GM23338 (cell line): ENCODE measurements at regions not wholly inside any gene's neighbourhood (a gene's known extent, or its start where the extent isn't known, plus 50 kb on each side); places are given as distances from the start of the nearest gene placed in this dataset.

ENCODE experiments used
- ATAC-seq: fragments of 200-7000 bp; cut with Tn5 transposase; 3 replicates; pipeline ENCODE4 v1.9.1; 2020
- DNase-seq: peaks from one replicate; pipeline ENCODE4 v3.0.0-alpha.2; 2015; ENCODE audit warnings: low spot score
- H2AFZ ChIP-seq: fragments of 200-600 bp; sonication (generic); 2 replicates; pipeline ENCODE4 v1.8.0; 2016; ENCODE audit warnings: antibody characterized with exemption, mild to moderate bottlenecking, moderate library complexity
- H3F3A ChIP-seq: fragments of 200-600 bp; sonication (generic); replicated peaks from 2 replicates; pipeline ENCODE4 v1.8.0; 2017; ENCODE audit warnings: antibody characterized with exemption, mixed run types, low read depth
- H3K27ac ChIP-seq: fragments of 200-600 bp; sonication (generic); 2 replicates; pipeline ENCODE4 v1.6.1; 2016; ENCODE audit warnings: low read depth
- H3K27me3 ChIP-seq: fragments of 200-600 bp; sonication (generic); 2 replicates; pipeline ENCODE4 v1.8.0; 2016; ENCODE audit warnings: mild to moderate bottlenecking, mixed run types, moderate library complexity; ENCODE audit not compliant: insufficient read depth
- H3K36me3 ChIP-seq: fragments of 200-600 bp; sonication (generic); 2 replicates; pipeline ENCODE4 v1.8.0; 2016; ENCODE audit warnings: mild to moderate bottlenecking; ENCODE audit not compliant: insufficient read depth
- H3K4me1 ChIP-seq: fragments of 200-600 bp; sonication (generic); 2 replicates; pipeline ENCODE4 v1.8.0; 2016; ENCODE audit warnings: mild to moderate bottlenecking, moderate library complexity; ENCODE audit not compliant: insufficient read depth
- H3K4me2 ChIP-seq: fragments of 200-600 bp; sonication (generic); 2 replicates; pipeline ENCODE4 v1.7.1; 2017; ENCODE audit warnings: mixed run types
- H3K4me3 ChIP-seq: fragments of 200-600 bp; sonication (generic); 2 replicates; pipeline ENCODE4 v1.6.1; 2016; ENCODE audit warnings: mixed run types
- H3K79me2 ChIP-seq: fragments of 200-600 bp; sonication (generic); replicated peaks from 2 replicates; pipeline ENCODE4 v1.8.0; 2017; ENCODE audit warnings: mild to moderate bottlenecking; ENCODE audit not compliant: insufficient read depth
- H3K9me2 ChIP-seq: fragments of 200-600 bp; sonication (generic); 2 replicates; pipeline ENCODE4 v1.8.0; 2017; ENCODE audit not compliant: insufficient read depth
- H4K20me1 ChIP-seq: fragments of 200-600 bp; sonication (generic); replicated peaks from 2 replicates; pipeline ENCODE4 v1.8.0; 2017; ENCODE audit warnings: mild to moderate bottlenecking; ENCODE audit not compliant: insufficient read depth
- H3K27ac Mint-ChIP-seq: 2 replicates; pipeline ENCODE4 v1.8.0; 2020; ENCODE audit warnings: inconsistent platforms, mild to moderate bottlenecking, moderate library complexity, mixed read lengths
- H3K27me3 Mint-ChIP-seq: 3 replicates; pipeline ENCODE4 v1.8.0; 2022; ENCODE audit warnings: low read depth, mild to moderate bottlenecking, moderate library complexity, mixed read lengths, inconsistent platforms; ENCODE audit not compliant: insufficient read depth, poor library complexity
- H3K36me3 Mint-ChIP-seq: 3 replicates; pipeline ENCODE4 v1.8.0; 2021; ENCODE audit warnings: low read depth, mild to moderate bottlenecking, inconsistent platforms, moderate library complexity, mixed read lengths
- H3K4me1 Mint-ChIP-seq: 3 replicates; pipeline ENCODE4 v1.8.0; 2020; ENCODE audit warnings: mild to moderate bottlenecking, inconsistent platforms, mixed read lengths
- H3K4me3 Mint-ChIP-seq: 3 replicates; pipeline ENCODE4 v1.8.0; 2021; ENCODE audit warnings: moderate library complexity, mild to moderate bottlenecking, inconsistent platforms, mixed read lengths
- H3K9me3 Mint-ChIP-seq: 3 replicates; pipeline ENCODE4 v1.8.0; 2020; ENCODE audit warnings: moderate library complexity, mild to moderate bottlenecking, inconsistent platforms, mixed read lengths
- CREB1 ChIP-seq: fragments of 250-450 bp; sonication (Bioruptor Pico); IDR thresholded peaks from 2 replicates; pipeline ENCODE4 v1.5.0; 2020; ENCODE audit warnings: low read depth, mild to moderate bottlenecking, moderate library complexity
- CTCF ChIP-seq, 2 experiments: fragments of 200-600 bp in 1 of 2; sonication (generic) in 1 of 2; conservative IDR thresholded peaks; 2 replicates each; pipeline versions ENCODE4 v1.5.1 to v1.6.1; 2016 to 2017; ENCODE audit warnings: antibody characterized with exemption in 2 of 2, low read depth in 2 of 2, mild to moderate bottlenecking in 2 of 2, moderate library complexity in 1 of 2
- EZH2 ChIP-seq: fragments of 200-600 bp; sonication (generic); IDR thresholded peaks from one replicate; pipeline ENCODE4 v1.8.0; 2017; ENCODE audit warnings: antibody characterized with exemption, mild to moderate bottlenecking, low read depth; ENCODE audit not compliant: unreplicated experiment
- POLR2AphosphoS5 ChIP-seq: IDR thresholded peaks from 2 replicates; pipeline ENCODE4 v1.6.1; 2016; ENCODE audit warnings: antibody characterized with exemption, low read depth
- ZNF462 ChIP-seq: fragments of 250-450 bp; sonication (Bioruptor Pico); IDR thresholded peaks from 2 replicates; pipeline ENCODE4 v1.5.0; 2020; ENCODE audit warnings: mild to moderate bottlenecking, moderate library complexity

- no peak for TF ChIP-seq CREB1 (CRISPR knock-in tag)
- TF ChIP-seq EZH2: no peak
- no peak for TF ChIP-seq ZNF462 (CRISPR knock-in tag)
- no peak for TF ChIP-seq POLR2AphosphoS5
- TF ChIP-seq CTCF (conservative IDR thresholded peaks at IDR 0.05; ENCODE audit: low read depth in 2 of 2): no peak
- no peak overlapping the region for H3K4me2 ChIP-seq
- no peak overlapping the region for H3K27ac ChIP-seq
- no peak overlapping the region for H3K4me3 ChIP-seq
- no peaks in the 10 kb centered on the region for H3K4me1 ChIP-seq
- H2AFZ ChIP-seq: no peak overlapping the region
- H3K79me2 ChIP-seq: no peaks in the 10 kb centered on the region
- 0 out of 2 replicates have a peak, but pooled peaks cover 5% of the 10 kb centered on the region for H3K9me2 ChIP-seq
- no peaks in the 10 kb centered on the region for H3K36me3 ChIP-seq
- no peaks in the 10 kb centered on the region for H3K27me3 Mint-ChIP-seq
- ATAC-seq (no peak), DNase-seq (no peak)
- no peaks in the 10 kb centered on the region for H3K27me3 ChIP-seq
- H4K20me1 ChIP-seq: no peaks in the 10 kb centered on the region
- no peaks in the 10 kb centered on the region for H3K4me1 Mint-ChIP-seq
- no peak overlapping the region for H3K27ac Mint-ChIP-seq
- H3K36me3 Mint-ChIP-seq: peaks cover 20% of the 10 kb centered on the region
- H3F3A ChIP-seq: no peaks in the 10 kb centered on the region
- no peak overlapping the region for H3K4me3 Mint-ChIP-seq
- H3K9me3 Mint-ChIP-seq: peaks cover 31% of the 10 kb centered on the region
These were observed 1887.8 kb downstream of the PCDH7 start for GRCh38 chr4:32607978-32608377.
